Panc1 (cell line): ENCODE measurements at regions not wholly inside any gene's neighbourhood (a gene's known extent, or its start where the extent isn't known, plus 50 kb on each side); places are given as distances from the start of the nearest gene placed in this dataset.

Experiments used
- ATAC-seq: fragments of 200-7000 bp; cut with Tn5 transposase; 2 replicates; pipeline ENCODE4 v1.9.1; 2020; ENCODE audit warnings: mild to moderate bottlenecking, moderate library complexity
- BruUV-seq: library from RNA; stranded (reverse); fragments of 400-500 nt; replicated peaks from 2 replicates; lab custom pipeline; 2021; lab: Mats Ljungman, UMichigan
- CTCF ChIA-PET: fragments of 300-600 bp; sonication (Branson Sonifier 250); formaldehyde crosslinking; loops from one replicate; lab custom pipeline; 2022; ENCODE audit warnings: antibody characterized with exemption; lab: Charles Lee
- POLR2A ChIA-PET: fragments of 300-600 bp; sonication (Branson Sonifier 250); formaldehyde crosslinking; loops from one replicate; lab custom pipeline; 2022; ENCODE audit warnings: antibody characterized with exemption; lab: Charles Lee
- DNase-seq: peaks from one replicate; pipeline ENCODE4 v3.0.0-alpha.2; 2010; ENCODE audit warnings: low read depth, low spot score
- H3K27ac ChIP-seq: 2 replicates; pipeline ENCODE4 v1.5.1; 2011; ENCODE audit warnings: mild to moderate bottlenecking, low read length, inconsistent platforms
- H3K27me3 ChIP-seq: fragments of 200-500 bp; sonication (Bioruptor generic); 2 replicates; pipeline ENCODE4 v1.6.0; 2014; ENCODE audit warnings: low read length, inconsistent platforms; ENCODE audit not compliant: control insufficient read depth, insufficient read depth
- H3K36me3 ChIP-seq: fragments of 200-500 bp; sonication (Bioruptor generic); 2 replicates; pipeline ENCODE4 v1.5.1; 2014; ENCODE audit warnings: inconsistent platforms, mild to moderate bottlenecking, low read length, moderate library complexity; ENCODE audit not compliant: control insufficient read depth, insufficient read depth
- H3K4me1 ChIP-seq: 2 replicates; pipeline ENCODE4 v1.5.1; 2011; ENCODE audit warnings: inconsistent platforms, mild to moderate bottlenecking, low read length, moderate library complexity; ENCODE audit not compliant: control insufficient read depth, insufficient read depth
- H3K4me3 ChIP-seq, 2 experiments: 2 replicates each; pipeline ENCODE4 v1.5.1; 2011 to 2012; ENCODE audit warnings: low read depth in 2 of 2, low read length in 2 of 2, mild to moderate bottlenecking in 2 of 2, inconsistent platforms in 1 of 2, moderate library complexity in 1 of 2
- H3K9me3 ChIP-seq: fragments of 200-500 bp; sonication (Bioruptor generic); 2 replicates; pipeline ENCODE4 v1.5.1; 2014; ENCODE audit warnings: low read depth, mild to moderate bottlenecking, inconsistent platforms, low read length, moderate library complexity; ENCODE audit not compliant: control insufficient read depth, insufficient read depth
- POLR2AphosphoS5 ChIP-seq: IDR thresholded peaks from 2 replicates; pipeline ENCODE4 v1.6.1; 2012; ENCODE audit warnings: mild to moderate bottlenecking, low read depth, low read length, moderate library complexity
- SIN3A ChIP-seq: IDR thresholded peaks from 2 replicates; pipeline ENCODE4 v1.6.1; 2012; ENCODE audit warnings: low read depth, mild to moderate bottlenecking, low read length, moderate library complexity, borderline replicate concordance; ENCODE audit not compliant: insufficient read depth
- TCF7L2 ChIP-seq: IDR thresholded peaks from 2 replicates; pipeline ENCODE4 v1.6.1; 2011; ENCODE audit warnings: mild to moderate bottlenecking, low read depth, low read length, inconsistent platforms
- in situ Hi-C: cut with HindIII; loops from 2 replicates; pipeline ENCODE4 v1.10.0; 2016; ENCODE audit warnings: low sequenced_read_pairs, low pct_unique_long_range_greater_than_20kb
- intact Hi-C: fragments of 100-400 bp; cut with micrococcal nuclease; formaldehyde crosslinking; loops from one replicate; pipeline ENCODE4 v1.10.0; 2022; ENCODE audit not compliant: unreplicated experiment
- TF ChIP-seq, protein P1 (sequence below): fragments of 450-650 bp; IDR thresholded peaks from 2 replicates; pipeline ENCODE4 v1.5.1; 2017; ENCODE audit warnings: mild to moderate bottlenecking
- TF ChIP-seq, protein P2 (sequence below), 2 experiments: IDR thresholded peaks; 2 replicates each; pipeline ENCODE4 v1.6.1; 2011 to 2012; ENCODE audit warnings: low read depth in 2 of 2, control low read depth in 1 of 2, low read length in 1 of 2, mild to moderate bottlenecking in 1 of 2, moderate library complexity in 1 of 2; ENCODE audit not compliant: insufficient read depth in 1 of 2

- DNase-seq (no peak), ATAC-seq (no peak)
- Histone ChIP-seq H3K27me3 (no peaks in the 10 kb centered on the region), H3K9me3 (no peaks in the 10 kb centered on the region), H3K4me3 (no peak overlapping the region), H3K27ac (no peak overlapping the region), H3K4me1 (no peaks in the 10 kb centered on the region), H3K36me3 (no peaks in the 10 kb centered on the region)
- ChIA-PET POLR2A (no interaction called here), CTCF (no interaction called here)
- TF ChIP-seq TCF7L2 (no peak), POLR2AphosphoS5 (no peak), SIN3A (no peak)
- TF ChIP-seq, protein P1, sequence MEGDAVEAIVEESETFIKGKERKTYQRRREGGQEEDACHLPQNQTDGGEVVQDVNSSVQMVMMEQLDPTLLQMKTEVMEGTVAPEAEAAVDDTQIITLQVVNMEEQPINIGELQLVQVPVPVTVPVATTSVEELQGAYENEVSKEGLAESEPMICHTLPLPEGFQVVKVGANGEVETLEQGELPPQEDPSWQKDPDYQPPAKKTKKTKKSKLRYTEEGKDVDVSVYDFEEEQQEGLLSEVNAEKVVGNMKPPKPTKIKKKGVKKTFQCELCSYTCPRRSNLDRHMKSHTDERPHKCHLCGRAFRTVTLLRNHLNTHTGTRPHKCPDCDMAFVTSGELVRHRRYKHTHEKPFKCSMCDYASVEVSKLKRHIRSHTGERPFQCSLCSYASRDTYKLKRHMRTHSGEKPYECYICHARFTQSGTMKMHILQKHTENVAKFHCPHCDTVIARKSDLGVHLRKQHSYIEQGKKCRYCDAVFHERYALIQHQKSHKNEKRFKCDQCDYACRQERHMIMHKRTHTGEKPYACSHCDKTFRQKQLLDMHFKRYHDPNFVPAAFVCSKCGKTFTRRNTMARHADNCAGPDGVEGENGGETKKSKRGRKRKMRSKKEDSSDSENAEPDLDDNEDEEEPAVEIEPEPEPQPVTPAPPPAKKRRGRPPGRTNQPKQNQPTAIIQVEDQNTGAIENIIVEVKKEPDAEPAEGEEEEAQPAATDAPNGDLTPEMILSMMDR, result no peak
- TF ChIP-seq, protein P2, sequence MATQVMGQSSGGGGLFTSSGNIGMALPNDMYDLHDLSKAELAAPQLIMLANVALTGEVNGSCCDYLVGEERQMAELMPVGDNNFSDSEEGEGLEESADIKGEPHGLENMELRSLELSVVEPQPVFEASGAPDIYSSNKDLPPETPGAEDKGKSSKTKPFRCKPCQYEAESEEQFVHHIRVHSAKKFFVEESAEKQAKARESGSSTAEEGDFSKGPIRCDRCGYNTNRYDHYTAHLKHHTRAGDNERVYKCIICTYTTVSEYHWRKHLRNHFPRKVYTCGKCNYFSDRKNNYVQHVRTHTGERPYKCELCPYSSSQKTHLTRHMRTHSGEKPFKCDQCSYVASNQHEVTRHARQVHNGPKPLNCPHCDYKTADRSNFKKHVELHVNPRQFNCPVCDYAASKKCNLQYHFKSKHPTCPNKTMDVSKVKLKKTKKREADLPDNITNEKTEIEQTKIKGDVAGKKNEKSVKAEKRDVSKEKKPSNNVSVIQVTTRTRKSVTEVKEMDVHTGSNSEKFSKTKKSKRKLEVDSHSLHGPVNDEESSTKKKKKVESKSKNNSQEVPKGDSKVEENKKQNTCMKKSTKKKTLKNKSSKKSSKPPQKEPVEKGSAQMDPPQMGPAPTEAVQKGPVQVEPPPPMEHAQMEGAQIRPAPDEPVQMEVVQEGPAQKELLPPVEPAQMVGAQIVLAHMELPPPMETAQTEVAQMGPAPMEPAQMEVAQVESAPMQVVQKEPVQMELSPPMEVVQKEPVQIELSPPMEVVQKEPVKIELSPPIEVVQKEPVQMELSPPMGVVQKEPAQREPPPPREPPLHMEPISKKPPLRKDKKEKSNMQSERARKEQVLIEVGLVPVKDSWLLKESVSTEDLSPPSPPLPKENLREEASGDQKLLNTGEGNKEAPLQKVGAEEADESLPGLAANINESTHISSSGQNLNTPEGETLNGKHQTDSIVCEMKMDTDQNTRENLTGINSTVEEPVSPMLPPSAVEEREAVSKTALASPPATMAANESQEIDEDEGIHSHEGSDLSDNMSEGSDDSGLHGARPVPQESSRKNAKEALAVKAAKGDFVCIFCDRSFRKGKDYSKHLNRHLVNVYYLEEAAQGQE (IDR thresholded peaks at IDR 0.05; ENCODE audit: insufficient read depth in 1 of 2, low read depth in 2 of 2, low read length in 1 of 2), result no peak
- no TSS peak for BruUV-seq
- intact Hi-C loops, result no loop called here
- in situ Hi-C loops, result no loop called here
Observed at GRCh38 chr4:38605181-38605752, 58.7 kb upstream of the KLF3 start.

DNA sequence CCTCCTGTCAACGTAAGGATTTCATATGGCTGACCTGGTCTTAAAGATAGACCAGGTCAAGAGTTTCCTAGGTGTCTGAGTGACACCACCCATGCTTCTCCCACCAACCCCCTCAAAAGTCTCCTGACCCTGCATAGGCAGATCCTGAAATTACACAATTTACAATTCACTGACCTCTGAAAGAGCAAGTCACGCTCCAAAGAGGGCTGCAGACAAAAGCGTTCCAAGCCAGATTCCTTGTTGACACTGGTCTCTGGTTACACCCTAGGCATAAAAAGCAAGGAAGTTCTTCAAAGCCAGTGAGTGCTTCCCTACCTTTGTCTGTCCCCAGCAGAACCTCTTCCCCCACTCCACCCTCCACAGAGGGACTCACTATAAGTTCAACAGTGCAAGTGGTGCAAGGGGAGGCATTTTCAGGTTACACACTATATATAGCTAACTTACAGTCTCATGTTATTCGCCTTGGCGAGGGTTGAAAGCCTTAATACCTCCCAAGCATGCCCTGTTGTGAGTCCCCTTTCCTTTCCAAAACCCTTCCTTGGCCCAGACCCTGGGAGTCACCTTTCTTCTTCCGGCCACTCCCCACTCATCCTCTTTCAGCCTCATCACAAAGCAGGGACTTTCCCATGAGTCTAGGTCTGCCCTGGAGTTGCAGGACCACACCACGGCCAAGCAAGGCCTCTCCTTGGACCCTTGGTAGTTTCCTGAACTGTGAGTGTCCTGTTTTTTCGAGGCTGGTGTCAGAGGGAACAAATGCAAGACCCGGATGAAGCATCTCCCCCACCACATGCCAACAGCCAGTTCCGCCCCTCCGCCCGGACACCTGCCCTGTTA, 58.0 kb upstream of the KLF3 start:
- no peaks in the 10 kb centered on the region for H3K4me1 ChIP-seq
- intact Hi-C loops, result no loop called here
- ChIA-PET POLR2A (no interaction called here), CTCF (no interaction called here)
- in situ Hi-C loops, result no loop called here
- H3K9me3 ChIP-seq, result no peaks in the 10 kb centered on the region
- no peak for TF ChIP-seq POLR2AphosphoS5
- TF ChIP-seq SIN3A, result no peak
- TF ChIP-seq TCF7L2, result no peak
- TF ChIP-seq, protein P1, result no peak
- TF ChIP-seq, protein P2 (IDR thresholded peaks at IDR 0.05; ENCODE audit: insufficient read depth in 1 of 2, low read depth in 2 of 2, low read length in 1 of 2), result no peak
- H3K27me3 ChIP-seq, result no peaks in the 10 kb centered on the region
- no peak overlapping the region for H3K27ac ChIP-seq
- DNase-seq (no peak), ATAC-seq (no peak)
- H3K36me3 ChIP-seq, result no peaks in the 10 kb centered on the region
- BruUV-seq, result no TSS peak
- H3K4me3 ChIP-seq, result no peak overlapping the region
